Vagina (tissue), 2 donors: ENCODE measurements at regions not wholly inside any gene's neighbourhood (a gene's known extent, or its start where the extent isn't known, plus 50 kb on each side); places are given as distances from the start of the nearest gene placed in this dataset.

ENCODE experiments used
- CTCF ChIP-seq, 3 experiments: fragments of 450-650 bp in 2 of 3; fragments of 200-600 bp in 1 of 3; sonication (generic) in 1 of 3; IDR thresholded peaks; one replicate each; pipeline ENCODE4 v1.5.1; 2017 to 2019; ENCODE audit warnings: antibody characterized with exemption in 3 of 3, mild to moderate bottlenecking in 2 of 3, moderate library complexity in 2 of 3
- POLR2A ChIP-seq, 2 donors: fragments of 450-650 bp; IDR thresholded peaks; one replicate each; pipeline ENCODE4 v1.6.1; 2017; ENCODE audit warnings: antibody characterized with exemption in 2 of 2, mild to moderate bottlenecking in 2 of 2, moderate library complexity in 2 of 2
- POLR2AphosphoS5 ChIP-seq, 2 donors: sonication (generic); formaldehyde crosslinking; IDR thresholded peaks; one replicate each; pipeline ENCODE4 v1.9.0; 2017; ENCODE audit warnings: antibody characterized with exemption in 2 of 2, mild to moderate bottlenecking in 2 of 2, low read depth in 1 of 2; ENCODE audit not compliant: insufficient read depth in 1 of 2

- TF ChIP-seq POLR2A (IDR thresholded peaks at IDR 0.05) (no peak), CTCF (IDR thresholded peaks at IDR 0.05) (no peak), POLR2AphosphoS5 (IDR thresholded peaks at IDR 0.05; ENCODE audit: insufficient read depth in 1 of 2, low read depth in 1 of 2) (no peak)
Measured at GRCh38 chr13:83620530-83621220, 261.6 kb downstream of the SLITRK1 start.
